NCI-H2196 (cell line): ENCODE measurements at regions not wholly inside any gene's neighbourhood (a gene's known extent, or its start where the extent isn't known, plus 50 kb on each side); places are given as distances from the start of the nearest gene placed in this dataset.

Experiments used
- DNase-seq: peaks from one replicate; lab custom pipeline; 2025; ENCODE audit not compliant: unreplicated experiment; lab: John Stamatoyannopoulos, UW

- no peak for DNase-seq
These were observed 126.8 kb upstream of the UBE3A start for GRCh38 chr15:25565470-25566264.

- DNase-seq, result no peak
These were observed 124.8 kb upstream of the UBE3A start for GRCh38 chr15:25563596-25563995.

GRCh38 chr15:25557926-25558325 lies 119.1 kb upstream of the UBE3A start:
- no peak for DNase-seq

GRCh38 chr15:25556136-25556535 lies 117.3 kb upstream of the UBE3A start:
- no peak for DNase-seq

GRCh38 chr15:25554640-25555039 lies 115.8 kb upstream of the UBE3A start:
- DNase-seq, result no peak

- no peak for DNase-seq
These were observed 109.8 kb upstream of the UBE3A start for GRCh38 chr15:25548600-25548999.

- no peak for DNase-seq
These were observed 107.1 kb upstream of the UBE3A start for GRCh38 chr15:25545889-25546288.

GRCh38 chr15:25545017-25545416 lies 106.2 kb upstream of the UBE3A start:
- no peak for DNase-seq

GRCh38 chr15:25544076-25544475 lies 105.3 kb upstream of the UBE3A start:
- no peak for DNase-seq

GRCh38 chr15:25543196-25543595 lies 104.4 kb upstream of the UBE3A start:
- DNase-seq, result no peak

- DNase-seq, result no peak
These were observed 102.4 kb upstream of the UBE3A start for GRCh38 chr15:25541228-25541627.

- no peak for DNase-seq
These were observed 98.2 kb upstream of the UBE3A start for GRCh38 chr15:25536801-25537611.

GRCh38 chr15:25535866-25536265 lies 97.0 kb upstream of the UBE3A start:
- no peak for DNase-seq

- DNase-seq, result no peak
These were observed 95.5 kb upstream of the UBE3A start for GRCh38 chr15:25534293-25534692.

- DNase-seq, result no peak
These were observed 93.7 kb upstream of the UBE3A start for GRCh38 chr15:25532269-25533140.

GRCh38 chr15:25529774-25530173 lies 91.0 kb upstream of the UBE3A start:
- DNase-seq, result no peak

GRCh38 chr15:25527118-25527517 lies 88.3 kb upstream of the UBE3A start:
- no peak for DNase-seq

- no peak for DNase-seq
These were observed 86.9 kb upstream of the UBE3A start for GRCh38 chr15:25525741-25526140.

GRCh38 chr15:25515633-25516032 lies 76.8 kb upstream of the UBE3A start:
- no peak for DNase-seq

GRCh38 chr15:25514522-25514921 lies 75.7 kb upstream of the UBE3A start:
- no peak for DNase-seq

- no peak for DNase-seq
These were observed 74.1 kb upstream of the UBE3A start for GRCh38 chr15:25512957-25513356.
